GM10248 (cell line): ENCODE measurements at regions not wholly inside any gene's neighbourhood (a gene's known extent, or its start where the extent isn't known, plus 50 kb on each side); places are given as distances from the start of the nearest gene placed in this dataset.

Source experiments
- CTCF ChIA-PET: fragments of 300-600 bp; sonication (Branson Sonifier 250); formaldehyde crosslinking; extraction: SDS; loops from one replicate; lab custom pipeline; 2021; ENCODE audit warnings: antibody characterized with exemption; lab: Yijun Ruan, JAX
- POLR2A ChIA-PET: fragments of 350-650 bp; sonication (Branson Sonifier 250); formaldehyde crosslinking; extraction: SDS; loops from one replicate; lab custom pipeline; 2020; ENCODE audit warnings: antibody characterized with exemption; lab: Yijun Ruan, JAX
- DNase-seq: peaks from one replicate; pipeline ENCODE4 v3.0.0; 2012; ENCODE audit errors: extremely low spot score
- TF ChIP-seq, protein P1 (sequence below): IDR thresholded peaks from 2 replicates; pipeline ENCODE4 v1.5.1; 2012; ENCODE audit warnings: mild to moderate bottlenecking, low read depth; ENCODE audit errors: extremely low read depth, missing control alignments, control extremely low read depth

DNA sequence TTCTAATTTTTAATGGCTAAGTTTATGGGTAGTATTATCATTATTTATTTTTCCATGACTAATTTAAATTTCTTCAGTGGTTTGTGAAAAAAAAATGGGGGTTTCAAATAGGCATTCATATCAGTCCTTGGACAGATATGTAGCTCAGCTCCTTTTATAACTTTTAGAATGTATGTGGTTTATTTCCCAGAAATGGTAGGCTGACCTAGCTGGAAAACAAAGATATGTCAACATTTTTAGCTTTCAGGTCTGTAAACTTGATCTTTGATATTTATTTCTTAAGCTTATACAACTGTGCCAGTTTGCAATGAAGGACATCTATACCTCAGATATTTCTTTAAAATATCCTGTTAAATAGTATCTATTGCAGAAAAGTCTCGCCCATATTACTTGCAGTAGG lies 1815.5 kb downstream of the SLITRK5 start:
- ChIA-PET POLR2A (no interaction called here), CTCF (no interaction called here)
- TF ChIP-seq, protein P1, sequence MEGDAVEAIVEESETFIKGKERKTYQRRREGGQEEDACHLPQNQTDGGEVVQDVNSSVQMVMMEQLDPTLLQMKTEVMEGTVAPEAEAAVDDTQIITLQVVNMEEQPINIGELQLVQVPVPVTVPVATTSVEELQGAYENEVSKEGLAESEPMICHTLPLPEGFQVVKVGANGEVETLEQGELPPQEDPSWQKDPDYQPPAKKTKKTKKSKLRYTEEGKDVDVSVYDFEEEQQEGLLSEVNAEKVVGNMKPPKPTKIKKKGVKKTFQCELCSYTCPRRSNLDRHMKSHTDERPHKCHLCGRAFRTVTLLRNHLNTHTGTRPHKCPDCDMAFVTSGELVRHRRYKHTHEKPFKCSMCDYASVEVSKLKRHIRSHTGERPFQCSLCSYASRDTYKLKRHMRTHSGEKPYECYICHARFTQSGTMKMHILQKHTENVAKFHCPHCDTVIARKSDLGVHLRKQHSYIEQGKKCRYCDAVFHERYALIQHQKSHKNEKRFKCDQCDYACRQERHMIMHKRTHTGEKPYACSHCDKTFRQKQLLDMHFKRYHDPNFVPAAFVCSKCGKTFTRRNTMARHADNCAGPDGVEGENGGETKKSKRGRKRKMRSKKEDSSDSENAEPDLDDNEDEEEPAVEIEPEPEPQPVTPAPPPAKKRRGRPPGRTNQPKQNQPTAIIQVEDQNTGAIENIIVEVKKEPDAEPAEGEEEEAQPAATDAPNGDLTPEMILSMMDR: no peak
- no peak for DNase-seq

DNA sequence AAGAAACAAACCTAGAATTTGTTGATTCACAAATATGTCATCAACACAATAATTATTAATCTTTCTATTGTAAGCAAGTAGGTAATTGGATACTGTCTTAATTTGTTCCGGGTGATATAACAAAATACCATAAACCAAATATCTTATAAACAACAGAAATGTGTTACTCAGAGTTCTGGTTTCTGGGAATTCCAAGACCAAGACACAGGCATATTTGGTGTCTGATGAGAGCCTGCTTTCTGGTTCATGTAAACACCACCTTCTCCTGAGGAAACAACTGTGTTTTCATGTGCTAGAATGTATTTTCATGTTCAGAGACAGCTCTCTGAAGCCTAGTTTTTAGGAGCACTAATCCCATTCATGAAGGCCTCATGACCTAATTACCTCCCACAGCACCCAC lies 1819.5 kb downstream of the SLITRK5 start:
- POLR2A ChIA-PET: no interaction called here

DNA sequence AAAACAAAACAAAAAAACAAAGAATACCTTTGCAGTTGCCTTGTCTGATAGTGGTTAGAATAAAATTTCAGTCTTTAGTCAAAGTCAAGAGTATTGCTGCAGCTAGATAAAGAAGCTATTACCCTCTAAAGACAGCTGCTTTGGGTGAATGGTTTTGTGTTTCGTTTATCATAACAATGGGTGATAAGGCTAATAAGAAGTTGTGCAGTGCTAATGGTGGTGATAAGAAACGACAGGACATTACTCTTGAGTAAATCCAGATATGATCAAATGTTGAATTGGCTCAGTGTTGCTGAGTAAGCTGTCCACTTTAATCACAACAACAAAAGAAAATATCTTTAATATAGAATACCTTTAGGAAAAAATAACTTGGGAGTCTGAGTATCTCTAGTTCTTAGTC lies 1825.3 kb downstream of the SLITRK5 start:
- CTCF ChIA-PET: no interaction called here
- POLR2A ChIA-PET: no interaction called here
- no peak for DNase-seq
- TF ChIP-seq, protein P1: no peak

More for the DNA sequence above, 1819.5 kb downstream of the SLITRK5 start:
- CTCF ChIA-PET: no interaction called here
- DNase-seq: no peak
- TF ChIP-seq, protein P1: no peak

DNA sequence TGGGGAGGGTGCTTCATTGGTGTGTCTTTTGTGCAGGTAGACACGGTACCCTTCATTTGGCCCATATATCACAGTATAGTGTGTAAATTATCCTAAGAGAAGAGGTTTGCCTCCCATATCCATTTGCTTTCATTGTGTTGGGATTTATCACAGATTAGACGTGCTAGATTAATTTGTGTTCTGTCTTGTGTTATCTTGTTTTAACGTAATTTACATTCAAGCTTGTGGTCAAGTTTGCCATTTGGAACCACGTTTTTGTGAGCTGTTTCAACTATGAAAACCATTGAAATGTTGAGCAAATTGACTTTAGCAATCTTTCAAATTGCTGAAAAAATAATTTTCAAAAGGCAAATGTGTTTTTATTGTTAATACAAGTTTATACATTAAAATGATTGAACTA lies 1826.5 kb downstream of the SLITRK5 start:
- TF ChIP-seq, protein P1: no peak
- no peak for DNase-seq
- ChIA-PET POLR2A (no interaction called here), CTCF (no interaction called here)

DNA sequence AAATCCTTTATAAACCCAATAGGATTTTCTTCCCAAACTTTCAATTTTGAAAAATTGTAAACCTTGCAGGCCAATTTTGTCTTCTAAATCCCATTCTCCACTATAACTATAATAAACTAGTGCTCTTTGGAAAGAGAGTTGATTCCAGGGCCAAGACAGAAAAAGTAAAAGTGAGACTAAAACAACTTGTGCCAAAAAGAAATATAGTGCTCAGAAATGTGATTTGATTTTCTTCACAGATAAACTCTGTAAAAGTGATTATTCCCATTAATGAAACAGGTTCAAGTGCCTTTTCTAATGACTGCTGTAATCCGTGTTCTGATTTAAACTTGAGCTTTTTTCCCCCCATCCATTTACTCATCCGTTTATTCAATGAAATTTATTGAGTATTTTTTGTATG lies 1831.1 kb downstream of the SLITRK5 start:
- ChIA-PET POLR2A (no interaction called here), CTCF (no interaction called here)
- no peak for DNase-seq
- TF ChIP-seq, protein P1: no peak

DNA sequence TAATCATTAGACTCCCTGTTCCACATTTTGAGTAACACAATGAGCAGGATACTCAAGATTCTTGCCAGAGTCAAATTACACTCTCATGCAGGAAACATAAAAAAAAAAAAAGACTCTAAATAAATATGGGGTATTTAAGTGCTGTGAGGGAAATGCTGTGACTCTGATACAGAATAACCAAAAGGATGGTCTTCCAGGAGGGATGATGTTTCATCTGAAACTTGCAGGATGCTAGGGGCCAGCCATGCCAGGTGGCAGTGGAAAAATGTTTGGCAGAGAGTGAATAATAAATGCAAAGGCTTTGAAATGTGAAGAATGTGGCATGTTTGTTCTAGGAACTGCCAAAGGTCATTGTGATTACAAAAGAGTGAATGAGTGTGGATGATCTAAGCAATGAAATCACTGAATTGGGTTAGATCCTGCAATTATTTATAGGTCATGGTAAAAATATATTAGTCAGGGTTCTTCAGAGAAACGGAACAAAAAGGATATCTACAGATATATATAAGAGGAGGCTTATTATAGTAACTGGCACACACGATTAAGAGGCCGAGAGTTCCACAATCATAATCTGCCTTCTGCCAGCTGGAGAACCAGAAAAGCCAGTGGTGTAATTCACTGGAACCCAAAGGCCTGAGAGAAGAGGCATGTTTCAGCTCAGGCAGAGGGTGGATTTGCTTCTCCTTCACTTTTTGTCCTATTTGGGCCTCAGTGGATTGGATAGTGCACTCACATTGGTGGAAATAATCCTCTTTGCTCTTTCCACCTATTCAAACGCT lies 1832.8 kb upstream of the MIR17HG start:
- CTCF ChIA-PET: no interaction called here
- no peak for DNase-seq
- POLR2A ChIA-PET: no interaction called here
- TF ChIP-seq, protein P1: no peak
